GM18861 (cell line): ENCODE measurements at regions not wholly inside any gene's neighbourhood (a gene's known extent, or its start where the extent isn't known, plus 50 kb on each side); places are given as distances from the start of the nearest gene placed in this dataset.
"Not testable (repeated sequence)": the region's sequence is repeated elsewhere in the genome, so short reads cannot be mapped to it uniquely, and the experiment has no call there.

Source experiments
- ATAC-seq: cut with Tn5 transposase; IDR thresholded peaks from one replicate; pipeline ENCODE4 v1.9.1; 2021; ENCODE audit not compliant: unreplicated experiment

- ATAC-seq: not testable (repeated sequence)
Observed at GRCh38 chr16:16610389-16610967, 231.5 kb downstream of the NPIPA7 start.

DNA sequence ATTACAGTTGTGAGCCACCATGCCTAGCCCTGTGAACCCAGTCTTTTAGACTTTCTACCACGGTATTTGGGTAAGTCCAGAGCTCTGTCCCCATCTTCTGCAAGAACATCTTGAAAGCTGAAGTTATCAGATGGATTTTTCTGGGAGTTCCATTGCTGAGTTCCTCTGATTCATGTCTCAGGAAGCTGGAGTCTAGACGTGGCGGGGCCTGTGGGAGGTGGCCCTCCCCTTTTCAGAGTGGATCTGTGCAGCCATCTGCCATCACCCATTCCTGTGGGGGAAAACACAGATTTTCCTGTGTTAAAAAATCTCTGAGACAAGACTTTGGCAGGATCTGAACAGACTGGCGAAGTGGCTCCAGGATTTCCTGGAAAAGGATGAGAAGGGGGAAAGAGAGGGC, 234.3 kb downstream of the NPIPA7 start:
- ATAC-seq: not testable (repeated sequence)

- not testable (repeated sequence) for ATAC-seq
Observed at GRCh38 chr16:16614484-16614883, 235.5 kb downstream of the NPIPA7 start.

GRCh38 chr16:16618963-16619465, 240.1 kb downstream of the NPIPA7 start:
- not testable (repeated sequence) for ATAC-seq

GRCh38 chr16:16624367-16624766, 245.4 kb downstream of the NPIPA7 start:
- not testable (repeated sequence) for ATAC-seq

DNA sequence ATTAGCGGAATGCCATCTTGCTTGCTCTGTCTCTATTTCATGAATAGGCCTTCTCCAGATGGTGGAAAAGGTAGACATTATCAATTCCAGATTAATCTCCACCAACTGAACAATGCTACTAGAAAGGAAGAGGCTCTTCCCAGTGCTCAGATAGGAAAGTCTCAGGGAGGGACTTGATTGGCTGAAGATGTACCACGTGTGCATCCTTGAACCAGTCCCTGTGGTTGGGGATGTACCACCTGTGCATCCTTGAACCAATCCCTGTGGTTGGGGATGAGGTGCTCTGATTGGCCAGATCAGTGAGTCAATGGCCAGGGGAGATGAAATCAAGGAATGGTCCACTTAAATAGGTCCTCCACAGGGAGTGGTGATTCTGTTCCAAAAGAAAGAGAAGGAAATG, 246.2 kb downstream of the NPIPA7 start:
- not testable (repeated sequence) for ATAC-seq

DNA sequence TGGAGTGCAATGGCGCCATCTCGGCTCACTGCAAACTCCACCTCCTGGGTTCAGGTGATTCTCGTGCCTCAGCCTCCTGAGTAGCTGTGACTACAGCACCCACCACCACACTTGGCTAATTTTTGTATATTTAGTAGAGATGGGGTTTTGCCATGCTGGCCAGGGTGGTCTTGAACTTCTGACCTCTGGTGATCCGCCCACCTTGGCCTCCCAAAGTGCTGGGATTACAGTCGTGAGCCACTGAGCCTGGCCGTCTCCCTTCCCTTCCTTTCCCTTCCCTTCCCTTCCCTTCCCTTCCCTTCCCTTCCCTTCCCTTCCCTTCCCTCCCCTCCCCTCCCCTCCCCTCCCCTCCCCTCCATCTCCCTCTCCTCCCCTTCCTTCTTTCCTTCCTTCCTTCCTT, 248.9 kb downstream of the NPIPA7 start:
- not testable (repeated sequence) for ATAC-seq

- not testable (repeated sequence) for ATAC-seq
Observed at GRCh38 chr16:16638231-16638630, 259.3 kb downstream of the NPIPA7 start.

- ATAC-seq: not testable (repeated sequence)
Observed at GRCh38 chr16:16638714-16639113, 259.8 kb downstream of the NPIPA7 start.

- not testable (repeated sequence) for ATAC-seq
Observed at GRCh38 chr16:16643828-16644227, 264.9 kb downstream of the NPIPA7 start.

DNA sequence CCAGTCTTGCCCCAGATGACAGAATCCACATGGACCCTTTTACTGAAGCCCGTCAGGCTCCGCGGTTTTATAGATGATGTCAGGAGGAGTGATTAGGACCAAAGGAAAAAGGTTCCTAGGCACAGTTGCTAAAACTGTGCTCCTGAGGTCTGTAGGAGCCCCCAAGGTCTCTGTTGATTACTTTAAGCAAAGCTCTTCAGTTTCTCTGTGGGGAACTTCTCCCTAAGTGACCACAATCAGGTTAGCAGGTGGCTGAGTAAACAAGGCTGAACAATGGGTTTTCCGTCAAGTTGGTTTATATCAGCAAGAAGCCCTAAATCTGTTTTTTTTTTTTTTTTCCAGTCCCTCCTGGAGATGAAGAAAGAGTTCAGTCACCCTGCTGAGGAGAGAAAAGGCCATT, 269.1 kb downstream of the NPIPA7 start:
- ATAC-seq: not testable (repeated sequence)

- ATAC-seq: not testable (repeated sequence)
Observed at GRCh38 chr16:16672180-16672812, 293.4 kb downstream of the NPIPA7 start.

DNA sequence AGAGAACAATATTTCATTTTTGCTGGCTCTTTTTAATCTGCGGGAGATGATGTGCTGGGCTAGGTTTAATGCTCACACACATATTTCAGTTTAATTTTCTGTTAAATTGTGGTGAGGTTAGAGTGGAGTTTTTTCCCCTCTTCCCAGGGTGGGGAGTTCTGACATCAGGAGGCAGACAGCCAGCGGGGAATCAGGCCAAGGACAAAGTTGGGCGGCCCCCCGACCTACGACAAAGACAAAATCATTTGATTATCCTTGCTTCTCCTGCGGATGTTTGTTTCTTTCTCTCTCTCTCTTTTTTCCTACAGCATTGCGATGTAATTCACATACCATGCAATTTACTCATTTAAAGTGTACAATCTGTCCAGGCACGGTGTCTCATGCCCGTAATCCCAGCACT, 295.9 kb downstream of the NPIPA7 start:
- ATAC-seq: not testable (repeated sequence)

- not testable (repeated sequence) for ATAC-seq
Observed at GRCh38 chr16:16721849-16722248, 342.9 kb downstream of the NPIPA7 start.

- not testable (repeated sequence) for ATAC-seq
Observed at GRCh38 chr16:16722666-16723065, 343.7 kb downstream of the NPIPA7 start.

DNA sequence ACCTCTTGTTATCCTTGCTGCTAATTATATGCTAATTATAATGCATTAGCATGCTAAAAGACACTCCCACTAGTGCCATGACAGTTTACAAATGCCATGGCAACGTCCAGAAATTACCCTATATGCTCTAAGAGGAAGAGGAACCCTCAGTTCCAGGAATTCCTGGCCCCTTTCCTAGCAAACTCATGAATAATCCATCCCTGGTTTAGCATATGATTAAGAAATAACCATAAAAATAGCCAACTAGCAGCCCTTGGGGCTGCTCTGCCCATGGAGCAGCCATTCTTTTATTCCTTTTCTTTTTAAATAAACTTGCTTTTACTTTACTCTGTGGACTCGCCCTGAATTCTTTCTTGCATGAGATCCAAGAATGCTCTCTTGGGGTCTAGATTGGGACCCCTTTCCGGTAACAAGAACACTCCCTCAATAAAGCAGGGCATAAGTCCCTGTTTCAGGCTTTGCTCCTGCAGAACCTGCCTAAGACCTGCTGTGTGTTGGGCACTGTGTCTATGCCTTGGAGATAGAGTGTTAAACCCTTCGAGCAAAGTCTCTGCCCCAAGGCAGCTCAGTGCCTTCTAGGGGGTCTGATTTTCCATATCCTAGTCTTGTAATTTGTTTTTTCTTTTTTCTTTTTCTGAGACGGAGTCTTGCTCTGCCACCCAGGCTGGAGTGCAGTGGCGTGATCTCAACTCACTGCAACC, 345.0 kb downstream of the NPIPA7 start:
- not testable (repeated sequence) for ATAC-seq

- not testable (repeated sequence) for ATAC-seq
Observed at GRCh38 chr16:16727048-16727447, 348.1 kb downstream of the NPIPA7 start.

GRCh38 chr16:16742573-16742972, 363.6 kb downstream of the NPIPA7 start:
- ATAC-seq: not testable (repeated sequence)

- ATAC-seq: not testable (repeated sequence)
Observed at GRCh38 chr16:16754992-16755667, 376.2 kb downstream of the NPIPA7 start.

GRCh38 chr16:16763449-16763848, 384.5 kb downstream of the NPIPA7 start:
- ATAC-seq: no peak

- not testable (repeated sequence) for ATAC-seq
Observed at GRCh38 chr16:16770717-16771116, 391.8 kb downstream of the NPIPA7 start.
